GM21360 (cell line): ENCODE measurements at regions not wholly inside any gene's neighbourhood (a gene's known extent, or its start where the extent isn't known, plus 50 kb on each side); places are given as distances from the start of the nearest gene placed in this dataset.
"Not testable (repeated sequence)": the region's sequence is repeated elsewhere in the genome, so short reads cannot be mapped to it uniquely, and the experiment has no call there.

Experiments used
- ATAC-seq: cut with Tn5 transposase; IDR thresholded peaks from one replicate; pipeline ENCODE4 v1.9.1; 2021; ENCODE audit warnings: mild to moderate bottlenecking, moderate library complexity; ENCODE audit not compliant: unreplicated experiment

- no peak for ATAC-seq
These were observed 194.3 kb upstream of the VLDLR start for GRCh38 chr9:2427120-2427891.

GRCh38 chr9:2439957-2440356 is 181.6 kb upstream of the VLDLR start:
- no peak for ATAC-seq

- not testable (repeated sequence) for ATAC-seq
These were observed 177.7 kb upstream of the VLDLR start for GRCh38 chr9:2443933-2444332.

- no peak for ATAC-seq
These were observed 173.3 kb upstream of the VLDLR start for GRCh38 chr9:2448193-2448738.

GRCh38 chr9:2453106-2453505 is 168.5 kb upstream of the VLDLR start:
- no peak for ATAC-seq

- no peak for ATAC-seq
These were observed 167.9 kb upstream of the VLDLR start for GRCh38 chr9:2453701-2454100.

- no peak for ATAC-seq
These were observed 161.8 kb upstream of the VLDLR start for GRCh38 chr9:2459756-2460155.

GRCh38 chr9:2461892-2462291 is 159.7 kb upstream of the VLDLR start:
- ATAC-seq, result no peak

GRCh38 chr9:2464624-2465023 is 157.0 kb upstream of the VLDLR start:
- ATAC-seq, result no peak

GRCh38 chr9:2465516-2465915 is 156.1 kb upstream of the VLDLR start:
- ATAC-seq, result no peak

- ATAC-seq, result peak; percentile 100
These were observed 155.6 kb upstream of the VLDLR start for GRCh38 chr9:2465921-2466460.

- no peak for ATAC-seq
These were observed 154.9 kb upstream of the VLDLR start for GRCh38 chr9:2466703-2467102.

GRCh38 chr9:2469681-2470221 is 151.8 kb upstream of the VLDLR start:
- ATAC-seq, result no peak

- ATAC-seq, result no peak
These were observed 147.9 kb upstream of the VLDLR start for GRCh38 chr9:2473681-2474080.

GRCh38 chr9:2477755-2478154 is 143.8 kb upstream of the VLDLR start:
- no peak for ATAC-seq

- ATAC-seq, result no peak
These were observed 143.2 kb upstream of the VLDLR start for GRCh38 chr9:2478421-2478820.

- no peak for ATAC-seq
These were observed 142.5 kb upstream of the VLDLR start for GRCh38 chr9:2479056-2479565.

GRCh38 chr9:2480255-2480837 is 141.2 kb upstream of the VLDLR start:
- ATAC-seq, result no peak

- no peak for ATAC-seq
These were observed 140.4 kb upstream of the VLDLR start for GRCh38 chr9:2481216-2481615.

- ATAC-seq, result no peak
These were observed 134.6 kb upstream of the VLDLR start for GRCh38 chr9:2486988-2487387.

- no peak for ATAC-seq
These were observed 131.7 kb upstream of the VLDLR start for GRCh38 chr9:2489838-2490314.
